AG04449 (cell line): ENCODE measurements at regions not wholly inside any gene's neighbourhood (a gene's known extent, or its start where the extent isn't known, plus 50 kb on each side); places are given as distances from the start of the nearest gene placed in this dataset.

ENCODE experiments used
- CTCF ChIA-PET: fragments of 350-600 bp; formaldehyde crosslinking; extraction: SDS; loops from one replicate; lab custom pipeline; 2021; ENCODE audit warnings: antibody characterized with exemption; lab: Yijun Ruan, JAX
- POLR2A ChIA-PET: fragments of 400-600, 350-600 bp; formaldehyde crosslinking; extraction: SDS; loops from one replicate; lab custom pipeline; 2020; ENCODE audit warnings: antibody characterized with exemption, inconsistent platforms; lab: Yijun Ruan, JAX
- DNase-seq: peaks from one replicate; pipeline ENCODE4 v3.0.0-alpha.2; 2010; ENCODE audit warnings: low read depth, low spot score
- H3K4me3 ChIP-seq: 2 replicates; pipeline ENCODE4 v1.5.1; 2011; ENCODE audit warnings: low read depth, mild to moderate bottlenecking, control low read depth, low read length
- TF ChIP-seq, protein P1 (sequence below): IDR thresholded peaks from one replicate; pipeline ENCODE4 v1.5.1; 2011; ENCODE audit warnings: mild to moderate bottlenecking, moderate library complexity, low read length, control low read depth, inconsistent platforms; ENCODE audit not compliant: insufficient read depth; ENCODE audit errors: missing control alignments

DNA sequence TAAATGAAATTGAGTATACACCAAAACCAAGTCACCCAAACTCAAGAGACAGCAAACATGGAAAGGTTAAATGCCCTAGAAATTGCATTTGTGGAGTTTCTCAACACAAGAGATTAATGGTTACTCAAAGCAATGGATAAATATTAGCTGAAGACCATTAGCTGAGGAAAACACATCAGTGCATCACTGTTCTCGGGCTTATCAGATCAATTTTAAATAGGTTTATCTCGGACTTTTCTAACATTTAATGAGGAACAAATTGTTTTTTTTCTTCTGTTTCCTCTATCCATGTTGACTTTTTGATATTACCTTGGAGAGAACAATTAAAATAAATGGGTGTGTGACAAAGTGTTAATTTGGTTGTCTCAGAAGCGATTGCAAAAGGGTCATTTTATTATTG lies 105.4 kb upstream of the PIK3C3 start:
- ChIA-PET POLR2A (no interaction called here), CTCF (no interaction called here)
- TF ChIP-seq, protein P1, sequence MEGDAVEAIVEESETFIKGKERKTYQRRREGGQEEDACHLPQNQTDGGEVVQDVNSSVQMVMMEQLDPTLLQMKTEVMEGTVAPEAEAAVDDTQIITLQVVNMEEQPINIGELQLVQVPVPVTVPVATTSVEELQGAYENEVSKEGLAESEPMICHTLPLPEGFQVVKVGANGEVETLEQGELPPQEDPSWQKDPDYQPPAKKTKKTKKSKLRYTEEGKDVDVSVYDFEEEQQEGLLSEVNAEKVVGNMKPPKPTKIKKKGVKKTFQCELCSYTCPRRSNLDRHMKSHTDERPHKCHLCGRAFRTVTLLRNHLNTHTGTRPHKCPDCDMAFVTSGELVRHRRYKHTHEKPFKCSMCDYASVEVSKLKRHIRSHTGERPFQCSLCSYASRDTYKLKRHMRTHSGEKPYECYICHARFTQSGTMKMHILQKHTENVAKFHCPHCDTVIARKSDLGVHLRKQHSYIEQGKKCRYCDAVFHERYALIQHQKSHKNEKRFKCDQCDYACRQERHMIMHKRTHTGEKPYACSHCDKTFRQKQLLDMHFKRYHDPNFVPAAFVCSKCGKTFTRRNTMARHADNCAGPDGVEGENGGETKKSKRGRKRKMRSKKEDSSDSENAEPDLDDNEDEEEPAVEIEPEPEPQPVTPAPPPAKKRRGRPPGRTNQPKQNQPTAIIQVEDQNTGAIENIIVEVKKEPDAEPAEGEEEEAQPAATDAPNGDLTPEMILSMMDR: no peak
- H3K4me3 ChIP-seq: no peak overlapping the region
- no peak for DNase-seq

DNA sequence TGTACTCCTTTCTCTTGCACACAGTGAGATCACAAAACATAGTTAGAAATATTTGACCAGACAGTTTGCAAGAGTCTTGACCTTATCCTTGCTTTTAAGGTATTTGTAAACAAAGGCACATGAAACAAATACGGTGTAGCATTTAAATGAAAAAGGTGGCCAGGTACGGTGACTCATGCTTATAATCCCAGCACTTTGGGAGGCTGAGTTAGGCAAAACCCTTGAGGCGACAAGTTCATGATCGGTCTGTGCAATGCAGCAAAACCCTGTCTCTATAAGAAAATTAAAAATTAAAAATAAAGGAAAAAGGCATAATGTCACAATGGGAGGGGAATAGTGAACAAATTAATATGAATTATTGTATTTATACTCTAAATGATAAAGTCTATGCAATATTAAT lies 109.5 kb upstream of the PIK3C3 start:
- no peak for DNase-seq
- no peak overlapping the region for H3K4me3 ChIP-seq
- ChIA-PET CTCF (no interaction called here), POLR2A (no interaction called here)
- TF ChIP-seq, protein P1: no peak

DNA sequence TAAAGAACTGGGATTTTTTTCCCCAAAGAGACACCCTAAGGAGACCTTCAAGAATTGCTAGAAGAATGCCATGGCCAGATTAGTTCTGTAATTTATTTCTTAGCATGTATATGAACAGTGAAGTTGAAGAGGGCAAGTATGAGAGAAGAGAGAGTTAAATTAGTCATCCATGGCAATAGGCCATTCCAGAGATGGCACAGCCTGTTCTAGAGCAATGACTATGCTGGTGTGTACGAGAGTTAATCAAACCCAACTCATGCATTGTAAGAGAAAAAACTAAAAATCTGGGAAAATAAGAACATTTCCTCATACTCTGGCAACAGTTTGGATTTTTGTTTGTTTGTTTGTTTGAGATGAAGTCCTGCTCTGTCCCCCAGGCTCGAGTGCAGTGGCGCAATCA lies 112.1 kb upstream of the PIK3C3 start:
- TF ChIP-seq, protein P1: no peak
- POLR2A ChIA-PET: no interaction called here
- DNase-seq: no peak
- no peak overlapping the region for H3K4me3 ChIP-seq
- CTCF ChIA-PET: no interaction called here

DNA sequence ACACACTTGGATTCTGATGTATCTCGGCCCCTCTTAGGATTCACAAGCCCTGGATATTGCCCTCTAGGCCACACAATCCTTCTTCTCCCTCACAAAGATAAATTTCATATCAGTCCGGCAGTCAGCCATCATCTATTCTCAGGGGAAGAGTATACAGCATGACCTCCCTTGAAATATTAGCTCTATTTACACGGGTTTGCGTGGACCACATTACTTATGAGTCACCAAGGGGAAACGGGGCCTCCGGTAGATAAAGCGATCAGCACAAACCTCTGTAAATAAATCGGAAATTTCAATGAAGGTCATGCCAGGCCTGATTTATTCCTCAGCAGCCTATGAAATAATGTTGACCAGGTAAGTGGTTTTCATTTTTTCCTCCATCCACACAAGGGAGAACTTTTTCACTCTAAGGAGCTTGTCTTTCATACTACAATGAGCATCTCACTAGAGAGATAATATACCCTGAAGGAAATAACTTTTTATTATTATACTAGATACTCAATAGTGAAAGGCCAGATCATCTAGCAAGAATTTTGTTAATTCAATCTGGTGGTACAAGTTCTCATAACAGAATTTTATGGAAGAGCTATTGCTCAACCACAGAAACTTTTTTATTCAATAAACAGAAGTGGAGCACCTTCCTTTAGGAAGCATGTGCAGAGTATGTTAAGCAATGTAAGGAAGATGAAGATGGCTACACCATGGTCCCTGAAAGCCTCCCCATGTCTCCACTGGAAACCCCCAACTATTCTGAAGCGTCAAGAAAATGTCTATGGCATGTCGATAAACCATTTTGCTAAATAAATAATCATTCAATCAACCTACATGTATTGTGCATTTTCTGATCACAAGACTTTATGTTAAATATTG lies 125.2 kb upstream of the PIK3C3 start:
- no peak overlapping the region for H3K4me3 ChIP-seq
- ChIA-PET POLR2A (no interaction called here), CTCF (no interaction called here)
- TF ChIP-seq, protein P1: no peak
- DNase-seq: no peak

DNA sequence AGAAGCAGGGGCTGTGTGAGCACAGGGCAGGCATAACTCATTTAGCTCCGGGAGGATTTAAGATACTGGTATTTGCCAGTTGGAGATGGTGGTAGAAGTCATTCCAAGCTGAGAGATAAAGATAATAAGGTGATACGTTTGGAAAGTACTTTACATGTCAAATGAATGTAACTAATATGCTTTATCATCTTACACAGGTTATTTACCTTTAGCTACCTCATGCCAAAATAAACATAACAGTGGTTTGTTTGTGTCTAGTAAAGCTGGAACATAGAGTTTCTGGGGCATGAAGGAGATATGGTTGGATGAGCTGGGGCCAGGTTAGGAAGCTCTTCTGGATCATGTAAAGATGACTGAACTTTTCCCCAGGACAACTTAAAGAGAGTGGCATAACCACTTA lies 126.9 kb upstream of the PIK3C3 start:
- TF ChIP-seq, protein P1: no peak
- ChIA-PET CTCF (no interaction called here), POLR2A (no interaction called here)
- DNase-seq: no peak
- H3K4me3 ChIP-seq: no peak overlapping the region

DNA sequence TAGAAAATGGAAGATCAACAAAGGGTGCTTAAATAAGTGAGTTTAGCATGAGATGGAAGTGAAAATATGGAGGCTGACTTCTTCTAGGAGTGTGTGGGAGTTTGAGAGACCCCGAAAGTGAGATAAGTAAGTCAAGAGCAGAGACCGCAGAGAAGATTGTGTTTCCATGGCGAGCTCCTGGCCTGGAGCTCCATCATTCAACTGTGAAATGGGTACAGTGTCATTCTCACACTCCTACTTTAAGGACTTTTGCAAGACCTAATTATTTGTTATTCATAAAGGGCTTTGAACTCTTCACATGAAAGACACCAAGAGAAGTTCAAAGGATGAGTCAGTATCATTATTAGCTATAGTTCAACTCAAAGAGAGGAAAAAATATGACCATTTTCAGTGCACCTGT lies 134.2 kb upstream of the PIK3C3 start:
- TF ChIP-seq, protein P1: no peak
- POLR2A ChIA-PET: no interaction called here
- CTCF ChIA-PET: no interaction called here
- H3K4me3 ChIP-seq: no peak overlapping the region
- no peak for DNase-seq
